ENCODE measurements at regions not wholly inside any gene's neighbourhood (a gene's known extent, or its start where the extent isn't known, plus 50 kb on each side); places are given as distances from the start of the nearest gene placed in this dataset.

DNA sequence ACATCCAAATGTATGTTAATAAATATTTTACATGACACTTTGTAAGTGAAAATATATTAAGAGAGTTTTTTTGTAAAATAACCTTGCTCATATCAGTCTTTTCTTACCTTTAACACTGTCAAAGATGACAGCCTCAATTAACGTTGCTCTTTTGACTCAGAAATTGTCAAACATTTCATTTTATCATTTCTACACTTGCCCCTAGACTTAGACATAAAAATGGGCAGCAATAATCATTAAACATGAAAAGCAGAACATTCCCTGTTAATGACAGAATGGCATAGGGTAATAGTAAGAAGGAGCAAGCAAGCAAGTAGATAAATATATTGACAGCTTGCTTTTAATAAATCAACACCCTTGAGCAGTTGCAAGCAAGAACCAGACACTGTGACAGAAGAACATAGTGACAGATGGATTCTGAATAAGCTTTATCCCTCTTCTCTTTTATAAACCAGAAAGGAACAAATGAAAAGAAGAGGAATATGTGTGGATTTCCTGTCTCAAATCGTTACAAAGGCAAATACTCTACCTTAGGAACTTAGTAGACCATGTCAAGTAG is 796.0 kb upstream of the CHD1 start:
- TF ChIP-seq, protein P1, sequence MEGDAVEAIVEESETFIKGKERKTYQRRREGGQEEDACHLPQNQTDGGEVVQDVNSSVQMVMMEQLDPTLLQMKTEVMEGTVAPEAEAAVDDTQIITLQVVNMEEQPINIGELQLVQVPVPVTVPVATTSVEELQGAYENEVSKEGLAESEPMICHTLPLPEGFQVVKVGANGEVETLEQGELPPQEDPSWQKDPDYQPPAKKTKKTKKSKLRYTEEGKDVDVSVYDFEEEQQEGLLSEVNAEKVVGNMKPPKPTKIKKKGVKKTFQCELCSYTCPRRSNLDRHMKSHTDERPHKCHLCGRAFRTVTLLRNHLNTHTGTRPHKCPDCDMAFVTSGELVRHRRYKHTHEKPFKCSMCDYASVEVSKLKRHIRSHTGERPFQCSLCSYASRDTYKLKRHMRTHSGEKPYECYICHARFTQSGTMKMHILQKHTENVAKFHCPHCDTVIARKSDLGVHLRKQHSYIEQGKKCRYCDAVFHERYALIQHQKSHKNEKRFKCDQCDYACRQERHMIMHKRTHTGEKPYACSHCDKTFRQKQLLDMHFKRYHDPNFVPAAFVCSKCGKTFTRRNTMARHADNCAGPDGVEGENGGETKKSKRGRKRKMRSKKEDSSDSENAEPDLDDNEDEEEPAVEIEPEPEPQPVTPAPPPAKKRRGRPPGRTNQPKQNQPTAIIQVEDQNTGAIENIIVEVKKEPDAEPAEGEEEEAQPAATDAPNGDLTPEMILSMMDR (IDR thresholded peaks at IDR 0.05) = no peak
- TF ChIP-seq POLR2A (IDR thresholded peaks at IDR 0.05) = no peak
